Astrocyte (in vitro differentiated cells and primary cell): ENCODE measurements at regions not wholly inside any gene's neighbourhood (a gene's known extent, or its start where the extent isn't known, plus 50 kb on each side); places are given as distances from the start of the nearest gene placed in this dataset.

Experiments used
- DNase-seq: peaks from one replicate; pipeline ENCODE4 v3.0.0-alpha.2; 2010; ENCODE audit warnings: low read depth
- FAIRE-seq: peaks from 2 replicates; lab custom pipeline; 2011; peaks lifted over from hg19 to GRCh38; lab: Jason Lieb, UNC
- H2AFZ ChIP-seq: 2 replicates; pipeline ENCODE4 v1.6.0; 2012; ENCODE audit warnings: low read depth, low read length, inconsistent platforms
- H3K27ac ChIP-seq: 2 replicates; pipeline ENCODE4 v1.5.1; 2011; ENCODE audit warnings: low read depth, low read length, inconsistent platforms
- H3K27me3 ChIP-seq: 2 replicates; pipeline ENCODE4 v1.6.0; 2011; ENCODE audit warnings: low read length, inconsistent platforms; ENCODE audit not compliant: insufficient read depth
- H3K36me3 ChIP-seq: 2 replicates; pipeline ENCODE4 v1.5.1; 2011; ENCODE audit warnings: low read length, inconsistent platforms; ENCODE audit not compliant: insufficient read depth
- H3K4me1 ChIP-seq: 2 replicates; pipeline ENCODE4 v1.5.1; 2011; ENCODE audit warnings: low read length, inconsistent platforms; ENCODE audit not compliant: insufficient read depth
- H3K4me2 ChIP-seq: 2 replicates; pipeline ENCODE4 v1.6.0; 2012; ENCODE audit warnings: low read length, inconsistent platforms
- H3K4me3 ChIP-seq: 2 replicates; pipeline ENCODE4 v1.5.1; 2011; ENCODE audit warnings: low read depth, mild to moderate bottlenecking, low read length, inconsistent platforms; ENCODE audit not compliant: insufficient read depth
- H3K79me2 ChIP-seq: 2 replicates; pipeline ENCODE4 v1.6.0; 2012; ENCODE audit warnings: mild to moderate bottlenecking, low read length, inconsistent platforms; ENCODE audit not compliant: insufficient read depth
- H3K9ac ChIP-seq: 2 replicates; pipeline ENCODE4 v1.6.0; 2012; ENCODE audit warnings: mild to moderate bottlenecking, low read length, inconsistent platforms
- H3K9me3 ChIP-seq: 2 replicates; pipeline ENCODE4 v1.5.1; 2012; ENCODE audit warnings: low read depth, mild to moderate bottlenecking, low read length, inconsistent platforms; ENCODE audit not compliant: insufficient read depth
- H4K20me1 ChIP-seq: 2 replicates; pipeline ENCODE4 v1.6.0; 2012; ENCODE audit warnings: low read length, inconsistent platforms; ENCODE audit not compliant: insufficient read depth
- H3K27ac Mint-ChIP-seq: one replicate; pipeline ENCODE4 v1.8.0; 2021; ENCODE audit warnings: mild to moderate bottlenecking, mixed read lengths; ENCODE audit not compliant: unreplicated experiment
- H3K27me3 Mint-ChIP-seq: one replicate; pipeline ENCODE4 v1.8.0; 2021; ENCODE audit warnings: low read depth, mixed read lengths; ENCODE audit not compliant: unreplicated experiment
- H3K36me3 Mint-ChIP-seq: one replicate; pipeline ENCODE4 v1.8.0; 2021; ENCODE audit warnings: low read depth, mixed read lengths; ENCODE audit not compliant: unreplicated experiment
- H3K4me1 Mint-ChIP-seq: one replicate; pipeline ENCODE4 v1.8.0; 2021; ENCODE audit warnings: low read depth, mixed read lengths; ENCODE audit not compliant: unreplicated experiment
- H3K4me3 Mint-ChIP-seq: one replicate; pipeline ENCODE4 v1.8.0; 2021; ENCODE audit warnings: mild to moderate bottlenecking, moderate library complexity, mixed read lengths; ENCODE audit not compliant: unreplicated experiment
- H3K9me3 Mint-ChIP-seq: one replicate; pipeline ENCODE4 v1.8.0; 2021; ENCODE audit warnings: mild to moderate bottlenecking, mixed read lengths; ENCODE audit not compliant: unreplicated experiment
- CTCF ChIP-seq: IDR thresholded peaks from 2 replicates; pipeline ENCODE4 v1.5.1; 2011; ENCODE audit warnings: low read depth, mild to moderate bottlenecking, inconsistent platforms, low read length, moderate library complexity; ENCODE audit not compliant: insufficient read depth
- EZH2 ChIP-seq: IDR thresholded peaks from 2 replicates; pipeline ENCODE4 v1.6.1; 2012; ENCODE audit warnings: mild to moderate bottlenecking, low read length, inconsistent platforms; ENCODE audit not compliant: insufficient read depth

- FAIRE-seq: no peak
Observed at GRCh38 chr12:20213723-20214625, 154.4 kb upstream of the PDE3A start.

GRCh38 chr12:20220339-20220738, 148.0 kb upstream of the PDE3A start:
- TF ChIP-seq EZH2: no peak
- TF ChIP-seq CTCF: peak; percentile 36
- Histone ChIP-seq H3K4me1 (no peaks in the 10 kb centered on the region), H3K9me3 (no peaks in the 10 kb centered on the region), H3K4me2 (no peak overlapping the region), H3K27ac (no peak overlapping the region), H3K36me3 (no peaks in the 10 kb centered on the region), H2AFZ (no peak overlapping the region), H3K27me3 (no peaks in the 10 kb centered on the region), H3K9ac (no peak overlapping the region), H3K4me3 (no peak overlapping the region), H4K20me1 (no peaks in the 10 kb centered on the region), H3K79me2 (no peaks in the 10 kb centered on the region)
- no peak for FAIRE-seq
- peaks cover 19% of the 10 kb centered on the region for H3K9me3 Mint-ChIP-seq
- H3K27me3 Mint-ChIP-seq: no peaks in the 10 kb centered on the region
- H3K4me3 Mint-ChIP-seq: no peak overlapping the region
- DNase-seq: peak; percentile 31
- H3K4me1 Mint-ChIP-seq: no peaks in the 10 kb centered on the region
- H3K36me3 Mint-ChIP-seq: no peaks in the 10 kb centered on the region
- no peak overlapping the region for H3K27ac Mint-ChIP-seq

More at GRCh38 chr12:20213723-20214625, 154.4 kb upstream of the PDE3A start:
- no peaks in the 10 kb centered on the region for H3K36me3 Mint-ChIP-seq
- H4K20me1 ChIP-seq: no peaks in the 10 kb centered on the region
- no peak overlapping the region for H3K27ac Mint-ChIP-seq
- H3K27ac ChIP-seq: peak overlapping the region; percentile 91
- no peaks in the 10 kb centered on the region for H3K27me3 ChIP-seq
- H2AFZ ChIP-seq: no peak overlapping the region
- H3K9me3 Mint-ChIP-seq: peaks cover 12% of the 10 kb centered on the region
- no peaks in the 10 kb centered on the region for H3K9me3 ChIP-seq
- peak; percentile 13 for DNase-seq
- H3K4me1 ChIP-seq: peaks cover 17% of the 10 kb centered on the region
- peaks cover 17% of the 10 kb centered on the region for H3K4me1 Mint-ChIP-seq
- TF ChIP-seq EZH2 (no peak), CTCF (no peak)
- no peaks in the 10 kb centered on the region for H3K79me2 ChIP-seq
- H3K4me3 Mint-ChIP-seq: no peak overlapping the region
- H3K4me3 ChIP-seq: no peak overlapping the region
- H3K9ac ChIP-seq: no peak overlapping the region
- no peak overlapping the region for H3K4me2 ChIP-seq
- no peaks in the 10 kb centered on the region for H3K27me3 Mint-ChIP-seq
- no peaks in the 10 kb centered on the region for H3K36me3 ChIP-seq
